Caco-2 (cell line): ENCODE measurements at regions not wholly inside any gene's neighbourhood (a gene's known extent, or its start where the extent isn't known, plus 50 kb on each side); places are given as distances from the start of the nearest gene placed in this dataset.

Experiments
- BruUV-seq: library from RNA; stranded (reverse); fragments of 400-500 nt; replicated peaks from 2 replicates; lab custom pipeline; 2021; lab: Mats Ljungman, UMichigan
- CTCF ChIA-PET: fragments of 300-600 bp; sonication (Branson Sonifier 250); formaldehyde crosslinking; loops from one replicate; lab custom pipeline; 2022; ENCODE audit warnings: antibody characterized with exemption; lab: Charles Lee
- POLR2A ChIA-PET: fragments of 300-600 bp; sonication (Branson Sonifier 250); formaldehyde crosslinking; loops from one replicate; lab custom pipeline; 2022; ENCODE audit warnings: antibody characterized with exemption; lab: Charles Lee
- DNase-seq, 2 experiments: peaks; one replicate each; pipeline versions ENCODE4 v3.0.0 to v3.0.0-alpha.2; 2020 to 2022
- H3K27me3 ChIP-seq: replicated peaks from 2 replicates; pipeline ENCODE4 v1.6.0; 2011; ENCODE audit warnings: low read length; ENCODE audit not compliant: control insufficient read depth, insufficient read depth
- H3K36me3 ChIP-seq: 2 replicates; pipeline ENCODE4 v1.5.1; 2011; ENCODE audit warnings: low read length; ENCODE audit not compliant: control insufficient read depth, insufficient read depth
- H3K4me1 ChIP-seq: fragments of 250-450 bp; sonication (Bioruptor Pico); 2 replicates; pipeline ENCODE4 v1.5.1; 2020; ENCODE audit warnings: mild to moderate bottlenecking
- H3K4me3 ChIP-seq: 2 replicates; pipeline ENCODE4 v1.5.1; 2011; ENCODE audit warnings: low read depth, mild to moderate bottlenecking, control low read depth, low read length
- H3K9me3 ChIP-seq: fragments of 250-450 bp; sonication (Bioruptor Pico); 2 replicates; pipeline ENCODE4 v1.5.1; 2020; ENCODE audit warnings: mild to moderate bottlenecking, moderate library complexity
- H3K27ac Mint-ChIP-seq: one replicate; pipeline ENCODE4 v1.8.0; 2022; ENCODE audit warnings: mixed read lengths; ENCODE audit not compliant: unreplicated experiment
- H3K27me3 Mint-ChIP-seq: one replicate; pipeline ENCODE4 v1.8.0; 2022; ENCODE audit warnings: mixed read lengths; ENCODE audit not compliant: insufficient read depth, unreplicated experiment
- H3K36me3 Mint-ChIP-seq: one replicate; pipeline ENCODE4 v1.8.0; 2022; ENCODE audit warnings: mild to moderate bottlenecking, mixed read lengths; ENCODE audit not compliant: insufficient read depth, unreplicated experiment
- H3K4me1 Mint-ChIP-seq: one replicate; pipeline ENCODE4 v1.8.0; 2022; ENCODE audit warnings: low read depth, mixed read lengths; ENCODE audit not compliant: unreplicated experiment
- H3K4me3 Mint-ChIP-seq: one replicate; pipeline ENCODE4 v1.8.0; 2022; ENCODE audit warnings: mild to moderate bottlenecking, moderate library complexity, mixed read lengths; ENCODE audit not compliant: unreplicated experiment
- H3K9me3 Mint-ChIP-seq: one replicate; pipeline ENCODE4 v1.8.0; 2022; ENCODE audit warnings: mixed read lengths; ENCODE audit not compliant: unreplicated experiment
- CTCF ChIP-seq, 2 experiments: fragments of 200-600 bp in 1 of 2; IDR thresholded peaks; 1 replicate in 1 of 2; 2 replicates in 1 of 2; pipeline versions ENCODE4 v1.5.1 to v1.8.0; 2011 to 2022; ENCODE audit warnings: antibody characterized with exemption in 1 of 2, control low read depth in 1 of 2, inconsistent platforms in 1 of 2, low read depth in 1 of 2, low read length in 1 of 2, mild to moderate bottlenecking in 1 of 2, moderate library complexity in 1 of 2; ENCODE audit not compliant: insufficient read depth in 1 of 2, severe bottlenecking in 1 of 2, unreplicated experiment in 1 of 2
- intact Hi-C: fragments of 100-400 bp; cut with micrococcal nuclease; formaldehyde crosslinking; loops from one replicate; pipeline ENCODE4 v1.10.0; 2022; ENCODE audit not compliant: unreplicated experiment

- CTCF ChIA-PET, result no interaction called here
- no peak for TF ChIP-seq CTCF (IDR thresholded peaks at IDR 0.05; ENCODE audit: insufficient read depth in 1 of 2, low read depth in 1 of 2, low read length in 1 of 2, severe bottlenecking in 1 of 2, unreplicated experiment in 1 of 2)
- no peaks in the 10 kb centered on the region for H3K27me3 ChIP-seq
- no TSS peak for BruUV-seq
- Mint-ChIP-seq H3K9me3 (no peaks in the 10 kb centered on the region), H3K36me3 (no peaks in the 10 kb centered on the region), H3K4me3 (no peak overlapping the region), H3K4me1 (no peaks in the 10 kb centered on the region), H3K27ac (no peak overlapping the region), H3K27me3 (no peaks in the 10 kb centered on the region)
- H3K9me3 ChIP-seq, result no peaks in the 10 kb centered on the region
- intact Hi-C loops, result no loop called here
- H3K36me3 ChIP-seq, result no peaks in the 10 kb centered on the region
- no peak for DNase-seq
- H3K4me3 ChIP-seq, result no peak overlapping the region
- POLR2A ChIA-PET, result no interaction called here
- H3K4me1 ChIP-seq, result no peaks in the 10 kb centered on the region
Observed at GRCh38 chr14:56501909-56502530, 77.6 kb upstream of the TMEM260 start.

- no peak for DNase-seq
- TF ChIP-seq CTCF (IDR thresholded peaks at IDR 0.05; ENCODE audit: insufficient read depth in 1 of 2, low read depth in 1 of 2, low read length in 1 of 2, severe bottlenecking in 1 of 2, unreplicated experiment in 1 of 2), result no peak
- intact Hi-C loops, result no loop called here
- no peaks in the 10 kb centered on the region for H3K36me3 Mint-ChIP-seq
- no TSS peak for BruUV-seq
- H3K9me3 Mint-ChIP-seq, result no peaks in the 10 kb centered on the region
- CTCF ChIA-PET, result no interaction called here
- H3K4me3 ChIP-seq, result no peak overlapping the region
- H3K27me3 ChIP-seq, result no peaks in the 10 kb centered on the region
- H3K27me3 Mint-ChIP-seq, result no peaks in the 10 kb centered on the region
- no peaks in the 10 kb centered on the region for H3K9me3 ChIP-seq
- no peaks in the 10 kb centered on the region for H3K4me1 Mint-ChIP-seq
- POLR2A ChIA-PET, result no interaction called here
- no peak overlapping the region for H3K27ac Mint-ChIP-seq
- no peaks in the 10 kb centered on the region for H3K36me3 ChIP-seq
- H3K4me3 Mint-ChIP-seq, result no peak overlapping the region
- no peaks in the 10 kb centered on the region for H3K4me1 ChIP-seq
Observed at GRCh38 chr14:56505361-56505760, 74.2 kb upstream of the TMEM260 start.

GRCh38 chr14:56512521-56512920 is 67.1 kb upstream of the TMEM260 start:
- H3K9me3 Mint-ChIP-seq, result no peaks in the 10 kb centered on the region
- intact Hi-C loops, result no loop called here
- POLR2A ChIA-PET, result no interaction called here

More at GRCh38 chr14:56512521-56512920, 67.1 kb upstream of the TMEM260 start:
- Mint-ChIP-seq H3K27ac (no peak overlapping the region), H3K4me1 (no peaks in the 10 kb centered on the region), H3K4me3 (no peak overlapping the region), H3K27me3 (no peaks in the 10 kb centered on the region), H3K36me3 (no peaks in the 10 kb centered on the region)
- H3K4me1 ChIP-seq, result no peaks in the 10 kb centered on the region
- CTCF ChIA-PET, result no interaction called here
- TF ChIP-seq CTCF (IDR thresholded peaks at IDR 0.05; ENCODE audit: insufficient read depth in 1 of 2, low read depth in 1 of 2, low read length in 1 of 2, severe bottlenecking in 1 of 2, unreplicated experiment in 1 of 2), result no peak
- H3K4me3 ChIP-seq, result no peak overlapping the region
- no peak for DNase-seq
- H3K36me3 ChIP-seq, result no peaks in the 10 kb centered on the region
- no TSS peak for BruUV-seq
- no peaks in the 10 kb centered on the region for H3K9me3 ChIP-seq
- no peaks in the 10 kb centered on the region for H3K27me3 ChIP-seq
